MM.1S (cell line): ENCODE measurements at regions not wholly inside any gene's neighbourhood (a gene's known extent, or its start where the extent isn't known, plus 50 kb on each side); places are given as distances from the start of the nearest gene placed in this dataset.

Experiments
- DNase-seq: peaks from one replicate; pipeline ENCODE4 v3.0.0-alpha.2; 2015
- H2AFZ ChIP-seq: fragments of 300-600 bp; sonication (generic); 2 replicates; pipeline ENCODE4 v1.6.0; 2016; ENCODE audit warnings: antibody characterized with exemption, low read length
- H3F3A ChIP-seq: fragments of 300-600 bp; sonication (generic); 2 replicates; pipeline ENCODE4 v1.6.1; 2016; ENCODE audit warnings: mild to moderate bottlenecking, antibody characterized with exemption, low read length, moderate library complexity, mixed read lengths; ENCODE audit not compliant: insufficient read depth
- H3K27ac ChIP-seq: fragments of 300-600 bp; sonication (generic); 2 replicates; pipeline ENCODE4 v1.5.1; 2016; ENCODE audit warnings: mild to moderate bottlenecking, low read length
- H3K27me3 ChIP-seq: fragments of 300-600 bp; sonication (generic); replicated peaks from 2 replicates; pipeline ENCODE4 v1.6.0; 2016; ENCODE audit warnings: low read length; ENCODE audit not compliant: insufficient read depth
- H3K36me3 ChIP-seq: fragments of 300-600 bp; sonication (generic); replicated peaks from 2 replicates; pipeline ENCODE4 v1.6.1; 2016; ENCODE audit warnings: mild to moderate bottlenecking, low read length, mixed read lengths; ENCODE audit not compliant: insufficient read depth
- H3K4me1 ChIP-seq: fragments of 300-600 bp; sonication (generic); 2 replicates; pipeline ENCODE4 v1.6.1; 2016; ENCODE audit warnings: low read length, mixed read lengths
- H3K4me2 ChIP-seq: fragments of 300-600 bp; sonication (generic); 2 replicates; pipeline ENCODE4 v1.6.0; 2016; ENCODE audit warnings: low read depth, low read length
- H3K4me3 ChIP-seq: fragments of 300-600 bp; sonication (generic); 2 replicates; pipeline ENCODE4 v1.5.1; 2016; ENCODE audit warnings: low read length, mixed read lengths
- H3K79me2 ChIP-seq: fragments of 300-600 bp; sonication (generic); 2 replicates; pipeline ENCODE4 v1.6.1; 2016; ENCODE audit warnings: mixed run types, low read length, mixed read lengths
- H3K9ac ChIP-seq: fragments of 300-600 bp; sonication (generic); 2 replicates; pipeline ENCODE4 v1.6.1; 2016; ENCODE audit warnings: low read length, mixed read lengths
- H3K9me2 ChIP-seq: fragments of 300-600 bp; sonication (generic); replicated peaks from 2 replicates; pipeline ENCODE4 v1.6.1; 2016; ENCODE audit warnings: mild to moderate bottlenecking, low read length, mixed read lengths; ENCODE audit not compliant: insufficient read depth
- H3K9me3 ChIP-seq: fragments of 300-600 bp; sonication (generic); replicated peaks from 2 replicates; pipeline ENCODE4 v1.6.1; 2016; ENCODE audit warnings: mild to moderate bottlenecking, low read length, mixed read lengths; ENCODE audit not compliant: insufficient read depth
- H4K20me1 ChIP-seq: fragments of 300-600 bp; sonication (generic); 2 replicates; pipeline ENCODE4 v1.6.1; 2016; ENCODE audit warnings: mild to moderate bottlenecking, low read length, moderate library complexity, mixed read lengths; ENCODE audit not compliant: insufficient read depth
- EZH2 ChIP-seq: fragments of 300-600 bp; sonication (generic); optimal IDR thresholded peaks from 2 replicates; pipeline ENCODE3; 2017; ENCODE audit warnings: low read depth, mild to moderate bottlenecking, antibody characterized with exemption, low read length, mixed read lengths
- EZH2phosphoT487 ChIP-seq: fragments of 300-600 bp; sonication (generic); IDR thresholded peaks from 2 replicates; pipeline ENCODE4 v1.6.1; 2018; ENCODE audit warnings: antibody characterized with exemption, low read length
- TF ChIP-seq, protein P1 (sequence below): fragments of 300-600 bp; sonication (generic); IDR thresholded peaks from 2 replicates; pipeline ENCODE4 v1.5.1; 2016; ENCODE audit warnings: antibody characterized with exemption, low read length, mixed read lengths

DNA sequence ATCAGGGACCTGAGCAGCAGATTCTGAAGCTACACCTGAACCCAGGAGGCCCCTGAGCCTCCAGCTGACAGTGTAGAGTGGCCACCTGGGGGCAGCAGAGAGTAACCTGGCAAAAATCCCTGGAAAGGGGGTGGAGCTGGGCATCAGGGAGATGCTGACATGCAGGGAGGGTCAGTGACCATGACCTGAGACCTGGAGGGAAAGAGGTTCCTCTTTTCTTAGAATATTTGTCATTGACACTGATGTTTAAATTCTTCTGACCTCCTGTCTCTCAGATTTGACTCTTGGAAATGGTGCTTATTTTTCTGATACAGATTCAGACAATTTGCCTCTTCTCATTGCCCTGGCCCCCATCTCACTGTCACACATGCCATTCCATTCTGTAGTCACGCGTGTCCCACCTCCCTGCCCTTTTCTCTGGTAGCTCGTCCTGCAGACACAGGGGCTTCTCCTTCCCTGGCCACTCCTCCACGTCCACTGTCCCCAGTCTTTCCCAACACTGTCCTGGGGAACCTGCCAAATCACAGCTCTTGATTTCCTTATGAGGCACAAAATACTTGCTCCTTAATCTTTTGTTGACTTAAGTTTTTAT, 117.2 kb upstream of the IGLL5 start:
- H3K4me3 ChIP-seq: no peak overlapping the region
- no peaks in the 10 kb centered on the region for H3K36me3 ChIP-seq
- DNase-seq: no peak
- H3K9me2 ChIP-seq: no peaks in the 10 kb centered on the region
- no peak overlapping the region for H2AFZ ChIP-seq
- no peak overlapping the region for H3K4me2 ChIP-seq
- no peaks in the 10 kb centered on the region for H3K79me2 ChIP-seq
- TF ChIP-seq EZH2 (no peak), EZH2phosphoT487 (no peak)
- TF ChIP-seq, protein P1, sequence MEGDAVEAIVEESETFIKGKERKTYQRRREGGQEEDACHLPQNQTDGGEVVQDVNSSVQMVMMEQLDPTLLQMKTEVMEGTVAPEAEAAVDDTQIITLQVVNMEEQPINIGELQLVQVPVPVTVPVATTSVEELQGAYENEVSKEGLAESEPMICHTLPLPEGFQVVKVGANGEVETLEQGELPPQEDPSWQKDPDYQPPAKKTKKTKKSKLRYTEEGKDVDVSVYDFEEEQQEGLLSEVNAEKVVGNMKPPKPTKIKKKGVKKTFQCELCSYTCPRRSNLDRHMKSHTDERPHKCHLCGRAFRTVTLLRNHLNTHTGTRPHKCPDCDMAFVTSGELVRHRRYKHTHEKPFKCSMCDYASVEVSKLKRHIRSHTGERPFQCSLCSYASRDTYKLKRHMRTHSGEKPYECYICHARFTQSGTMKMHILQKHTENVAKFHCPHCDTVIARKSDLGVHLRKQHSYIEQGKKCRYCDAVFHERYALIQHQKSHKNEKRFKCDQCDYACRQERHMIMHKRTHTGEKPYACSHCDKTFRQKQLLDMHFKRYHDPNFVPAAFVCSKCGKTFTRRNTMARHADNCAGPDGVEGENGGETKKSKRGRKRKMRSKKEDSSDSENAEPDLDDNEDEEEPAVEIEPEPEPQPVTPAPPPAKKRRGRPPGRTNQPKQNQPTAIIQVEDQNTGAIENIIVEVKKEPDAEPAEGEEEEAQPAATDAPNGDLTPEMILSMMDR: peak; percentile 65
- H3K9ac ChIP-seq: no peak overlapping the region
- no peaks in the 10 kb centered on the region for H3F3A ChIP-seq
- H4K20me1 ChIP-seq: no peaks in the 10 kb centered on the region
- H3K27ac ChIP-seq: no peak overlapping the region
- no peaks in the 10 kb centered on the region for H3K27me3 ChIP-seq
- peaks cover 5% of the 10 kb centered on the region; the same call in 1 of the 2 replicates for H3K4me1 ChIP-seq
- H3K9me3 ChIP-seq: no peaks in the 10 kb centered on the region

- Histone ChIP-seq H3K9me3 (no peaks in the 10 kb centered on the region), H3K79me2 (no peaks in the 10 kb centered on the region), H4K20me1 (no peaks in the 10 kb centered on the region), H3K4me1 (peaks cover 5% of the 10 kb centered on the region; the same call in 1 of the 2 replicates), H3K9ac (no peak overlapping the region), H3K27me3 (no peaks in the 10 kb centered on the region), H3K36me3 (no peaks in the 10 kb centered on the region), H2AFZ (no peak overlapping the region), H3K9me2 (no peaks in the 10 kb centered on the region), H3F3A (no peaks in the 10 kb centered on the region; the same call in 1 of the 2 replicates), H3K4me3 (no peak overlapping the region), H3K4me2 (no peak overlapping the region), H3K27ac (no peak overlapping the region)
- DNase-seq: no peak
- no peak for TF ChIP-seq EZH2phosphoT487
Measured at GRCh38 chr22:22770881-22771280, 116.7 kb upstream of the IGLL5 start.

GRCh38 chr22:22771696-22772377, 115.8 kb upstream of the IGLL5 start:
- no peak overlapping the region for H3K9ac ChIP-seq
- no peaks in the 10 kb centered on the region for H3K9me2 ChIP-seq
- no peaks in the 10 kb centered on the region for H3K79me2 ChIP-seq
- no peaks in the 10 kb centered on the region for H3K36me3 ChIP-seq
- no peak for DNase-seq
- H3K4me1 ChIP-seq: peaks cover 5% of the 10 kb centered on the region; the same call in 1 of the 2 replicates
- H3K4me2 ChIP-seq: no peak overlapping the region
- H2AFZ ChIP-seq: no peak overlapping the region
- TF ChIP-seq, protein P1: no peak
- TF ChIP-seq EZH2 (no peak), EZH2phosphoT487 (no peak)
- no peaks in the 10 kb centered on the region for H3K9me3 ChIP-seq
- H4K20me1 ChIP-seq: no peaks in the 10 kb centered on the region
- H3K27ac ChIP-seq: no peak overlapping the region
- no peak overlapping the region for H3K4me3 ChIP-seq
- H3F3A ChIP-seq: no peaks in the 10 kb centered on the region; the same call in 1 of the 2 replicates
- no peaks in the 10 kb centered on the region for H3K27me3 ChIP-seq

DNA sequence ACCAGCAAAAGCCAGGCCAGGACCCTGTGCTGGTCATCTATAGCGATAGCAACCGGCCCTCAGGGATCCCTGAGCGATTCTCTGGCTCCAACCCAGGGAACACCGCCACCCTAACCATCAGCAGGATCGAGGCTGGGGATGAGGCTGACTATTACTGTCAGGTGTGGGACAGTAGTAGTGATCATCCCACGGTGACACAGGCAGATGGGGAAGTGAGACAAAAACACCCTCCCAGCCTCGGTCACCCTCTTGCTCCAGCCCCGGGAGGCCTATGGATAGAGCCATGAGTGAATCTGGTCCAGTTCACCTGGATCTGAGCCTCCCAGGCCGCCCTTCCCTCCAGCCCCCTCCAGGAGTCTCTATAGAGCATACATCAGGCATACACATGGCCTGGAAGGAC, 115.2 kb upstream of the IGLL5 start:
- H3K9me3 ChIP-seq: no peaks in the 10 kb centered on the region
- H3K4me1 ChIP-seq: peaks cover 5% of the 10 kb centered on the region; the same call in 1 of the 2 replicates
- no peak overlapping the region for H2AFZ ChIP-seq
- H3K4me3 ChIP-seq: no peak overlapping the region
- H3K27ac ChIP-seq: no peak overlapping the region
- no peak for TF ChIP-seq EZH2
- TF ChIP-seq, protein P1: no peak
- TF ChIP-seq EZH2phosphoT487: no peak
- H3K79me2 ChIP-seq: no peaks in the 10 kb centered on the region
- DNase-seq: no peak
- no peaks in the 10 kb centered on the region for H3K27me3 ChIP-seq
- no peaks in the 10 kb centered on the region for H4K20me1 ChIP-seq
- no peak overlapping the region for H3K9ac ChIP-seq
- H3K9me2 ChIP-seq: no peaks in the 10 kb centered on the region
- H3F3A ChIP-seq: no peaks in the 10 kb centered on the region; the same call in 1 of the 2 replicates
- H3K36me3 ChIP-seq: no peaks in the 10 kb centered on the region
- H3K4me2 ChIP-seq: no peak overlapping the region
